ENCODE measurements at regions not wholly inside any gene's neighbourhood (a gene's known extent, or its start where the extent isn't known, plus 50 kb on each side); places are given as distances from the start of the nearest gene placed in this dataset.
A peak's percentile ranks its signal among the peaks of the same experiment; 100 is the strongest.

DNA sequence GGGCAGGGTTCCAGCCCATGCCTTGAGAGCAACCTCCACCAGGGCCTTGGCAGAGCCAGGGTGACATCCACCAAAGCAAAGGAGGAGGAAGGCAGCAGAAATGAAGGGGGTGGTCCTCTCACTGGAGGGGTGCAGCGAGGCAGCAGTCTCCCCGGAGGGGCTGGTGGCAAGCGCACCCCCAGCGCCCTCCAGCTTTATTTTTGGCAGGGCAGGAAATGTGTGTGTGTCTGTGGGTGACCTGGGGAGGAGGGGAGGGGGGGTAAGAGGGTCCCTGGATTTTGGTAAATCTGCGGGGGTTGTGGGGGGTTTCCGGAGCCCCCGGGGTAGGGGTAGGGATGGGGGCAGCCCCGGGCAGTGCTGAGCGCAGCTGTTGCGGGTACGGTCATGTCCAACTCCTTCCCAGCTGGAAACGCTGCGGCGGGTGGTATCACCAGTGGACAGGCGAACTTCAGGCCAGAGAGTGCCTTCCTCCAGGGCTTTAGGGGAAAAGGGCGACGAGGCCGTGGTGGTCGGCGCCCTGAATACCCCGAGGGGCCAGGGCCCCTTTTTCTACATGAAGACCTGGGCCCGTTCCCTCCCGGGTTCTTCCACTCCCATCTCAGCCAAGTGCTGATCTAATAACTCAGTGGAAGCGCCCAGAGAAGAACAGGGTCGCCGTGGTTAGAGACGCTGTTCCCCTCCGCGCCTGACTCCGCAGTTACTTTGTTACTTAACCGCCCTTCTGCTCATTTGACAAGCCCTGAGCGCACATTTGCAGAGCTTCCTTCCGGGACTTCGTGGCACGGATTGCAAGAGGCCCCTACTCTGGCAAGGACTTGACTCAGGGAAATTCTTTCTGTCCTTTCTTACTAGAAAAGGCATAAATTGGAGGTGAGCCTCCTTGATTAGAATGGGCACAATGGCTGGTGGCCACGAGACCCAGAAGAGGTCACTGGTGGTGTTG, 55.2 kb downstream of the FOS start:
- peak overlapping the region; percentile 78 to 80 for H3K4me3 Mint-ChIP-seq

DNA sequence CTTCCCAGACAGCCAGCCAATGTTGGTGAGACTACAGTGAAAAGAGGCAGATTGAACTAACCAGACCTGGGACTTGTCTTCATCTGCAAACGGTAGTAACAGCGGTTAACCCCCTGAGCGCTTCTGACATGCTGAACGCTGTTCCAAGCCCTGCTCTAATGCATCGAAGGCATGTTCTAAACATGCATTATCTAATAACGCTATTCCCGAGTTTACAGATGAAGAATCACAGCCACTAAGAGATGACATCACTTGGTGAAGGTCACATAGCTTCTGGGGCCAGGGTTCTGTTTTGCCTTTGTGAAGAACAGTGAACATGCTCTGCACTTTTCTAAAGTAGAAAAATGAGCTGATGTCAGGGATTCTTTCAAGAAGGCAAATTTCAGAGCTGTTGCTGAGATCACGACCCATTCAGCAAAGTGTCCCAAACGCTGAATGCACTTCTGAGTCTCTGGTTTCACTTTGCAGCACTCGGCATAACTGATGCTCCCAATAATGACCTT, 56.0 kb downstream of the FOS start:
- DNase-seq (no peak), ATAC-seq (replicated peaks) (peak; percentile 33 to 52)
- Mint-ChIP-seq H3K27ac (peak overlapping the region; percentile 63), H3K4me3 (peak overlapping the region; percentile 78 to 80), H3K36me3 (no peaks in the 10 kb centered on the region), H3K4me1 (peaks cover 16 to 26% of the 10 kb centered on the region in 2 donors), H3K9me3 (no peaks in the 10 kb centered on the region), H3K27me3 (peaks cover 14 to 16% of the 10 kb centered on the region in 2 donors)

More for the DNA sequence above, 55.2 kb downstream of the FOS start:
- no peaks in the 10 kb centered on the region for H3K36me3 Mint-ChIP-seq
- no peaks in the 10 kb centered on the region for H3K9me3 Mint-ChIP-seq
- peaks cover 16 to 19% of the 10 kb centered on the region in 2 donors for H3K27me3 Mint-ChIP-seq
- no peak for DNase-seq
- H3K27ac Mint-ChIP-seq = peak overlapping the region; percentile 70
- H3K4me1 Mint-ChIP-seq = peaks cover 16 to 26% of the 10 kb centered on the region in 2 donors
- ATAC-seq (replicated peaks) = peak; percentile 71 to 80

DNA sequence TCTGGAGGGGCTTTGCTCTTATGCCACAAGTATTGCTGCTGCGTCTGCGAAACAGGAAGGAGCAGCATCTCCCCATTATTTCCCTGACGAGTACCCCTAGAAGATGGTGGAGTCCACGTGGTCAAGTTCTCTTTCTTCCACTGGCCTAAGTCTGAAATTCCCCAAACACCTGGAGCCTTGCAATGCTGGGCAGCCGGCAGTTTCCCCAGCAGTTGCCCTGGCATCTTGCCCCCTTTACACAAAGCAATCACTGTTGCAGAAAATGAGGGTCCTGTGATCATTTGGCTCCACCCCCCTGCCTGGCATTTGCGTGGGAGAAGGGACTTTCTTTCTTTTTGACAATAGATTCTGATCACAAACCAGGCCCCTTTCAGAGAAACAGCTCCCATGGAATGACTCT, 56.9 kb downstream of the FOS start:
- no peak for ATAC-seq (replicated peaks)
- peaks cover 19 to 33% of the 10 kb centered on the region in 2 donors for H3K4me1 Mint-ChIP-seq
- no peak overlapping the region for H3K27ac Mint-ChIP-seq
- H3K9me3 Mint-ChIP-seq = no peaks in the 10 kb centered on the region
- H3K36me3 Mint-ChIP-seq = no peaks in the 10 kb centered on the region
- peak overlapping the region in 1 of 2 donors; percentile 31 for H3K4me3 Mint-ChIP-seq
- peaks cover 10 to 11% of the 10 kb centered on the region in 2 donors for H3K27me3 Mint-ChIP-seq
- no peak for DNase-seq

DNA sequence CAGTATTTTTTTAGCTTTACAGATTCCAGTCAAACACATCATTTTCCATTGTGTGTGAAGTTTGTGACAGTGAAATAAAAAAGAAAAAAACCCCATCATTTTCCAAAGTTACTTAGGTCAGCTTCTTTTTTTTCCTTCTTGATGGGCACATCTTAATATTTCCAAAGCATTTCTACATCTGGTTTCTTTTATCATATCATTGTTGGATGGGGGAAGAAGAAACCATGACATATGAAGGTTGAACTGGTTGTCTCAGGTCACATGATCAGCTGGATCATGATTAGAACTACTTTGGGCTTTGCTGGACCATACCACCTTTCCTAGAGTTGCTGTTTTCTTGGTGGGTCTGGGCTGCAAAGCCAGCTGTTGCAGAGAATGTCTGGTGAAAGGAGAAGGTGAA, 59.8 kb downstream of the FOS start:
- DNase-seq (no peak), ATAC-seq (replicated peaks) (no peak)
- H3K27me3 Mint-ChIP-seq = peaks cover 0 to 5% of the 10 kb centered on the region in 2 donors
- no peak overlapping the region for H3K4me3 Mint-ChIP-seq
- H3K36me3 Mint-ChIP-seq = no peaks in the 10 kb centered on the region
- peaks cover 0 to under 1% of the 10 kb centered on the region in 2 donors for H3K9me3 Mint-ChIP-seq
- H3K27ac Mint-ChIP-seq = no peak overlapping the region
- peaks cover 40 to 57% of the 10 kb centered on the region in 2 donors for H3K4me1 Mint-ChIP-seq

DNA sequence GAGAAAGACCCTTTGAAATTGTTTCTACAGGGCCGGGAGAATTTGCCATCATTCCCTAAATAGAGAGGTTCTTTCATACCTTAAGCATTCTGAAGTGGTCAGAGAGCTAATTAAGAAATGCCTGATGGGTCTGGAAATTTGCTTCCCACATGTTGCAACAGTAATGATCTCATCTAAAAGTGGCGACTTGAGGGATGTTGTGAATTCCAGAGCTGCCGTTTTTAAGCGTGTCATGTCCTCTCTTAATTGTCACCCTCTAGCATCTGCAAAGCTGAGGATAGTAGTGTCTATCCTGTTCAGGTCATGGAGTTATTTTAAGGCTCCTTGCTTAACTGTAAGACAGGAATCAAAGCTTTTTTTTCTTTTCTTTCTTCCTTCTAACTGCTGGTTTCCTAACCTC, 60.4 kb downstream of the FOS start:
- Mint-ChIP-seq H3K27ac (no peak overlapping the region), H3K27me3 (peaks cover 0 to 6% of the 10 kb centered on the region in 2 donors), H3K9me3 (peaks cover 0 to 2% of the 10 kb centered on the region in 2 donors), H3K4me1 (peaks cover 40 to 57% of the 10 kb centered on the region in 2 donors), H3K4me3 (no peak overlapping the region), H3K36me3 (no peaks in the 10 kb centered on the region)
- DNase-seq = no peak
- no peak for ATAC-seq (replicated peaks)

DNA sequence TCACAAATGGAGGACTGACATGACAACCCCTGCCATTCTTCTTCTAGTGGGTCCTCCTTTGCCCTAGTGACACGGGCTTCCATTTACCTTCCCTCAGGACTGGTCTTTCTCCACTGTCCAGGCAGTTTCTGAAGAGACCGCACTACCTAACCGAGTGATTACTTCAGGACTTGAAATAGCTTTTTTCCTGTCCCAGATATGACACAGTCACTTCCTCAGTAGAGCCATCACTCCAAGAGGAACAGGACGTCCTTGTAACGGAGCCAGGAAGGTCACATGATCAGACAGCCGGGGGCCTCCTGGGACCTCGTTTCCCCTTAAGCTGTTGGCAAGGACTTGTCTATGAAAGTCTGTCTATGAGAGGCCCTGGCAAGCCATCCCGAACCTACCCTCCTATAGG, 62.3 kb downstream of the FOS start:
- no peak overlapping the region for H3K4me3 Mint-ChIP-seq
- ATAC-seq (replicated peaks) = no peak
- H3K36me3 Mint-ChIP-seq = no peaks in the 10 kb centered on the region
- peaks cover 28 to 48% of the 10 kb centered on the region in 2 donors for H3K4me1 Mint-ChIP-seq
- H3K9me3 Mint-ChIP-seq = peaks cover 3 to 4% of the 10 kb centered on the region in 2 donors
- peaks cover 0 to 3% of the 10 kb centered on the region in 2 donors for H3K27me3 Mint-ChIP-seq
- no peak for DNase-seq
- no peak overlapping the region for H3K27ac Mint-ChIP-seq

DNA sequence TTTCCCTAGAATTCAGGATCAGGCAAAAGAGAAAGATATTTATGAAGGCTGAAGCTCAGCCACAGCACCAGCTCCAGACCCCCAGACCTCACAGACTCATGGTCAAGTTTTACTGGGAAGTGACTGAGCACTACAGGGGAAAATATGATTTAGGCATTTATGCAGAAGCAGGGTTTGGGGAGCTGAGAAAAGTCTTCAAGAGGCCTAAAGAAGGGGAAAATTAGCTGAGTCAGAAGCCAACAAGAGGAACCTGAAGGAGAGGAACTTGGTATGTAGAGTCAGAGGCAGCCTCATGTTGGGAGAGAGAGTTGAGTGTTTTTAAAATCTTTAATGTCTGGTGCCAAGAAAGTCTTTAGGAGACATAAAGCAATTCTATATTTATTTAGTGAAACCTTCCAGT, 63.0 kb downstream of the FOS start:
- Mint-ChIP-seq H3K36me3 (peaks cover 0 to 3% of the 10 kb centered on the region in 2 donors), H3K4me3 (peak overlapping the region; percentile 1 to 12), H3K27ac (peak overlapping the region; percentile 80), H3K4me1 (peaks cover 28 to 48% of the 10 kb centered on the region in 2 donors), H3K9me3 (peaks cover 3 to 4% of the 10 kb centered on the region in 2 donors), H3K27me3 (peaks cover 0 to 3% of the 10 kb centered on the region in 2 donors)
- ATAC-seq (replicated peaks) (peak; percentile 47 to 61), DNase-seq (no peak)

DNA sequence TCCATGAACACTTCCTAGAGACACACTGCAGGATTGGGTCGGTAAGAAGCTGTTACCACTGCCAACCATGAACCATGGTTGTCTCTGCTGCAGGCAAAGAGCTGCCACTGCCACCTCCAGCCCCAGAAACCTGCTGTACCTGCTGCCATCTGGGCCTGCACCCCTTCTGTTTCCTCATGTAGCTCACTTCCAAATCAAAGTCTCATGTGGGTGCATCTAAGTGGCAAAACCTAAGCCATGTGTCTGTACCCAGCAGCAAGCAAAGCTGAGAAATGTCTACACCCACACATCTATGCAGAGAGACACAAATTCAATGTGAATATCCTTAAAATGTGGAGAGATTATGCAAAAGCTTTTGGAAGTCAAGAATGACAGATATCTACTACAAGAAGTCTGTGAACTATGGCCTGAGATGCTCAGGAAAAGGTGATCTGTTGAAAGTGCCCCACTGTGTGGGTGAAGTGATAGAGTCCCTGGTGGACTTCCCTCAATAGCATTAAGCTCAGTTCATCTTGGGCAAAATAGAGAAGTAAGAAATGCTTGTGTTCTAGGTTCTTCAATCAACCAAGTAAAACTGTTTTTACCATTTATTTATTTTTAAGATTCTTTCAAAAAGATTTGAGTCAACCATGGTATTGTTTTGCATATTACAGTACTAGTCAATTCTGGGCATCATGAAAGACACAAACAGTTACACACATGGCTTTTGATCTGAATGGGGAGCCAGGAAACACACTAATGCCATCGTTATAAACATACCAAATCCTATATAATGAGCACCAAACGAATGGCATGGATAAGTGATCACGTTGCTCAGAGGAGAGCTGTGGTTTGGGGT, 64.4 kb downstream of the FOS start:
- Mint-ChIP-seq H3K27ac (peak overlapping the region; percentile 59), H3K4me1 (peaks cover 28 to 48% of the 10 kb centered on the region in 2 donors), H3K9me3 (peaks cover 3 to 4% of the 10 kb centered on the region in 2 donors), H3K36me3 (peaks cover 0 to 3% of the 10 kb centered on the region in 2 donors), H3K27me3 (peaks cover 0 to 3% of the 10 kb centered on the region in 2 donors), H3K4me3 (peak overlapping the region; percentile 26 to 37)
- DNase-seq (no peak), ATAC-seq (replicated peaks) (peak; percentile 91 to 93)

DNA sequence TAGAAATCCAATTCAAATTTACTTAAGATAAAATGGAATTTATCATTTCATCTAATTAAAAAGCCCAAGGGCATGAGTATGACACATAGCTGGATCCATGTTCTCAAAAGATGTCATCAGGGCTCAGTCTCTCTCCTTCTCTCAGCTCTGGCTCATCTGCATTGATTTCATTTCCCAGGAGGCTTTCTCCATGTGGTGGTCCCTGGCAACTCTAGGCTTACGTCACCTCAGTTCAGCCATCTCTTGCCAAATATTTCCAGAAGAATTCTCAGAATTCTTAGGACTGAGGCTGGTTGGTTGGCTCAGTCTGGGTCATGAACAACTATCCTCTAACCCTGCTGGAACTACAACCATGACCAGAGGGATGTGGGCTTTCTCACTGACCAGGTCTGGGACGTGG, 65.3 kb downstream of the FOS start:
- Mint-ChIP-seq H3K36me3 (peaks cover 0 to 3% of the 10 kb centered on the region in 2 donors), H3K27me3 (peaks cover 0 to 3% of the 10 kb centered on the region in 2 donors), H3K27ac (no peak overlapping the region), H3K4me1 (peaks cover 28 to 42% of the 10 kb centered on the region in 2 donors), H3K4me3 (no peak overlapping the region), H3K9me3 (peaks cover 3 to 4% of the 10 kb centered on the region in 2 donors)
- ATAC-seq (replicated peaks) = no peak
- DNase-seq = no peak

DNA sequence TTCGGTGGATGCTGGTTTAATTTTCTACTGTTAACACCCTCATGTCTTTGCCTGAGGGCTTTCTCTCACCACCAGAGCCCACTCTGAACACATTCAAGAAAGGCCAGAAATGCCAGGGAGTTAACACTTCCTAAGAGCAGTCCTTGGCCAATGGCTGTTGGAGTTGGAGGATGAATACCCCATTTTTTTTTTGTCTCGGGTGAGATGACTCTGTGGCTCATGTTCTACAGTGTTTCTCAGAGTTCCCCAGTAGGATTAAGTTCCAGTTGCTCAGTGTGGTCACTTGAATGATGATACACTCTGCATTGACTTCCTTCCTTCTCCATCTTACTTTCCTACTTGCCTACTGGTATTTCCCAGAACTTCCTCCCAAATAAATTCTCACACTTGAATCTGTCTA, 65.8 kb downstream of the FOS start:
- peaks cover 28 to 42% of the 10 kb centered on the region in 2 donors for H3K4me1 Mint-ChIP-seq
- peaks cover 0 to 3% of the 10 kb centered on the region in 2 donors for H3K27me3 Mint-ChIP-seq
- DNase-seq (no peak), ATAC-seq (replicated peaks) (no peak)
- peaks cover 0 to 3% of the 10 kb centered on the region in 2 donors for H3K36me3 Mint-ChIP-seq
- H3K27ac Mint-ChIP-seq = no peak overlapping the region
- no peak overlapping the region for H3K4me3 Mint-ChIP-seq
- H3K9me3 Mint-ChIP-seq = peaks cover 3 to 5% of the 10 kb centered on the region in 2 donors

DNA sequence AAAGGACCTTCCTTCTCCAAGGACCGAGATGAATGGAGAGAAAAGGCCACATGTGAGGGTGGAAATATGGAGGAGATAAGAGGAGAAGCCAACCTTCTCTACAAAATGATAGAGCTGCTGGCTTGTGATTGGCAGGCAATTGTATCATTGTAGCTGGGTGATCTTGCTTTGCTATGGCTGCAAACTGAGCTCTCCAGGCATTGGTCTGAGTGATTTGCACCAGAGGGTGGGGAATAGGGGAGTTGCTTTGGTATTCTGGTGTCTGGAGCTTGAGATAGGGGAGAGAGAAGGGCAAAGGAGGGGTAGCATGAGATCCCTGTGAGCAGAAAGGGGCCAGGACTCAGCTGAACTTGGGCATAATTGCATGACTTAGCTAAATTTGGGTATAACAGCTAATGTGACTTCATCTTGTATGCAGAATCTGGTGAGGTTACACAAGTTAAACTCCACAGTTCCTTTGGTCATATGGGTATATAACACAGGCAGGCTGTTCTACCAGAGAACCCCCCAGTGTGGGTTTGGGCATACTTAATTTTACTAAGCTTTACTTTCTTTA, 72.0 kb downstream of the FOS start:
- peaks cover 0 to 3% of the 10 kb centered on the region in 2 donors for H3K36me3 Mint-ChIP-seq
- DNase-seq (no peak), ATAC-seq (replicated peaks) (no peak)
- H3K9me3 Mint-ChIP-seq = peaks cover 3 to 4% of the 10 kb centered on the region in 2 donors
- no peak overlapping the region for H3K27ac Mint-ChIP-seq
- H3K27me3 Mint-ChIP-seq = no peaks in the 10 kb centered on the region
- no peak overlapping the region for H3K4me3 Mint-ChIP-seq
- no peaks in the 10 kb centered on the region for H3K4me1 Mint-ChIP-seq

DNA sequence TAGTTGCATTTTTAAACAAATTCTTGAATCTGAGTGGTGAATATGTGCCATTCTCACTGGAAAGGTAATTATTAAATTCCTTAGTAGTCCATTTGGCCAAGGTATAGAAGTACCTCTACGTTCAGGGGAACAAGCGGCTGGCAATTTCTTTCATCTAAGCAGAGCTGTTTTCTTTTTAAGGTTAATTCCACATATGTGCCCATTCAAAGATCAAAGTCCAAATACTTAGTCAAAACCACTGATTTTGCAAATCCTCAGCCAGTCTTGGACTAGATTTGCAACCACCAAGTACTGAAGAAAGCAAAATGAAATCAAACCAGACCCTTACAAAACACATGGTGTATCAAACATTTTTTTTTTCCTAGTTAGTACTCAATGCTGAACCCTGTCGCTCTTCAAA, 68.7 kb upstream of the JDP2 start:
- ATAC-seq (replicated peaks) (no peak), DNase-seq (no peak)
- Mint-ChIP-seq H3K9me3 (no peaks in the 10 kb centered on the region), H3K4me3 (no peak overlapping the region), H3K36me3 (no peaks in the 10 kb centered on the region), H3K27me3 (peaks cover 0 to 6% of the 10 kb centered on the region in 2 donors), H3K27ac (no peak overlapping the region), H3K4me1 (peaks cover 0 to 5% of the 10 kb centered on the region in 2 donors)

DNA sequence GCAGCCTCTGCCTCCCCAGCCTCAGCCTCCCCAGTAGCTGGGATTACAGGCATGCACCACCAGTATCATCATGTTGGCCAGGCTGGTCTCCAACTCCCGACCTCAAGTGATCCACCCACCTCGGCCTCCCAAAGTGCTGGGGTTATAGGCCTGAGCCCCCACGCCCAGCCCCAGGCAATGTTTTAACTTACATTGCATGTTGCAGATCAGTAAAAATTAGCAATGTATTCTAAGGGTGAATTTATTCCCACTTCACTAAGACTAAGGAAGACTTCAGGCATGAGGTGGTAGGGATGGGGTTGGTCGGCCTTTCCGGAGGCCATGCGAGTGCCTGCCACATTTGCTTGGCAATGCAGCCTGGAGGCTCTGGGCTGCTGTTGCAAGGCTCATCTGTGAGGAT, 66.8 kb upstream of the JDP2 start:
- no peaks in the 10 kb centered on the region for H3K9me3 Mint-ChIP-seq
- no peaks in the 10 kb centered on the region for H3K36me3 Mint-ChIP-seq
- no peak overlapping the region for H3K27ac Mint-ChIP-seq
- H3K27me3 Mint-ChIP-seq = peaks cover 0 to 6% of the 10 kb centered on the region in 2 donors
- no peak for ATAC-seq (replicated peaks)
- peaks cover 3 to 16% of the 10 kb centered on the region in 2 donors for H3K4me1 Mint-ChIP-seq
- no peak for DNase-seq
- no peak overlapping the region for H3K4me3 Mint-ChIP-seq

All from stimulated activated naive B cell treated with anti-CD40 and anti-IgM and Interleukin-4, amounts not matched to agents 10 μg/mL and 1 μg/mL and 100 μg/mL, for 72 hours (primary cell).